A549 (cell line): ENCODE measurements at regions not wholly inside any gene's neighbourhood (a gene's known extent, or its start where the extent isn't known, plus 50 kb on each side); places are given as distances from the start of the nearest gene placed in this dataset.

Source experiments
- ATAC-seq, 2 experiments: fragments of 200-7000 bp in 1 of 2; fragments of >200 bp in 1 of 2; cut with Nextera tagmentation in 1 of 2; cut with Tn5 transposase in 1 of 2; 3 replicates each; pipeline versions ENCODE4 v1.8.0 to v1.9.1; 2018 to 2020; ENCODE audit warnings: mild to moderate bottlenecking in 1 of 2, moderate library complexity in 1 of 2
- CTCF ChIA-PET: fragments of 300-600 bp; sonication (Branson Sonifier 250); formaldehyde crosslinking; extraction: SDS; loops from one replicate; lab custom pipeline; 2021; ENCODE audit warnings: antibody characterized with exemption, inconsistent platforms; lab: Yijun Ruan, JAX
- POLR2A ChIA-PET: fragments of 350-600 bp; formaldehyde crosslinking; extraction: SDS; loops from one replicate; lab custom pipeline; 2021; ENCODE audit warnings: antibody characterized with exemption, inconsistent platforms; lab: Yijun Ruan, JAX
- DNase-seq, 2 experiments: peaks; one replicate each; pipeline versions ENCODE4 v3.0.0 to v3.0.0-alpha.2; 2011 to 2016; ENCODE audit warnings: low read depth in 1 of 2, low spot score in 1 of 2
- FAIRE-seq: peaks from 2 replicates; lab custom pipeline; 2011; peaks lifted over from hg19 to GRCh38; lab: Jason Lieb, UNC
- H3K27ac ChIP-seq, 2 experiments: fragments of >200 bp; sonication (Bioruptor Twin); formaldehyde crosslinking; 3 replicates each; pipeline ENCODE4 v1.5.1; 2016 to 2017
- H3K4me1 ChIP-seq: fragments of >200 bp; sonication (Bioruptor Twin); formaldehyde crosslinking; 3 replicates; pipeline ENCODE4 v1.6.1; 2016
- H3K4me2 ChIP-seq: fragments of >200 bp; sonication (Bioruptor Twin); formaldehyde crosslinking; 3 replicates; pipeline ENCODE4 v1.6.1; 2016
- H3K4me3 ChIP-seq: fragments of >200 bp; sonication (Bioruptor Twin); formaldehyde crosslinking; 3 replicates; pipeline ENCODE4 v1.5.1; 2016
- H3K9me3 ChIP-seq: fragments of >200 bp; sonication (Bioruptor Twin); formaldehyde crosslinking; 3 replicates; pipeline ENCODE4 v1.6.1; 2016
- CHD2 ChIP-seq: fragments of 150-350 bp; IDR thresholded peaks from 2 replicates; pipeline ENCODE4 v1.6.1; 2014; ENCODE audit warnings: low read length; ENCODE audit not compliant: partially characterized antibody
- CHD4 ChIP-seq: fragments of 200-600 bp; sonication (generic); IDR thresholded peaks from 2 replicates; pipeline ENCODE4 v1.6.1; 2016; ENCODE audit warnings: antibody characterized with exemption, mild to moderate bottlenecking, borderline replicate concordance
- CTCF ChIP-seq: fragments of >200 bp; sonication (Bioruptor Twin); formaldehyde crosslinking; IDR thresholded peaks from 3 replicates; pipeline ENCODE4 v1.5.1; 2016
- E2F6 ChIP-seq: IDR thresholded peaks from 2 replicates; pipeline ENCODE4 v1.6.1; 2012; ENCODE audit warnings: low read depth, borderline replicate concordance
- EHF ChIP-seq: fragments of 250-450 bp; sonication (Bioruptor Pico); IDR thresholded peaks from 2 replicates; pipeline ENCODE4 v1.5.0; 2020; ENCODE audit warnings: mild to moderate bottlenecking
- ELK1 ChIP-seq: fragments of 150-350 bp; IDR thresholded peaks from 2 replicates; pipeline ENCODE4 v1.6.1; 2014; ENCODE audit warnings: low read depth, mild to moderate bottlenecking, low read length
- EP300 ChIP-seq, 2 experiments: fragments of >200 bp; sonication (Bioruptor Twin); formaldehyde crosslinking; IDR thresholded peaks; 2 replicates in 1 of 2; 3 replicates in 1 of 2; pipeline ENCODE4 v1.6.1; 2016 to 2017
- ESRRA ChIP-seq: fragments of 150-350 bp; IDR thresholded peaks from 2 replicates; pipeline ENCODE4 v1.6.1; 2014; ENCODE audit warnings: mild to moderate bottlenecking, low read length, borderline replicate concordance
- FOSB ChIP-seq: fragments of 250-450 bp; sonication (Bioruptor Pico); IDR thresholded peaks from 2 replicates; pipeline ENCODE4 v1.5.0; 2020; ENCODE audit warnings: mild to moderate bottlenecking, moderate library complexity
- FOSL2 ChIP-seq, 2 experiments: fragments of 450-650 bp in 1 of 2; fragments of >200 bp in 1 of 2; sonication (Bioruptor Twin) in 1 of 2; formaldehyde crosslinking; IDR thresholded peaks; 2 replicates each; pipeline versions ENCODE4 v1.5.0 to v1.6.1; 2016 to 2020; ENCODE audit warnings: mild to moderate bottlenecking in 1 of 2, moderate library complexity in 1 of 2
- HDAC2 ChIP-seq: fragments of 200-600 bp; sonication (generic); IDR thresholded peaks from 2 replicates; pipeline ENCODE4 v1.6.1; 2016
- HEYL ChIP-seq: fragments of 250-450 bp; sonication (Bioruptor Pico); IDR thresholded peaks from 2 replicates; pipeline ENCODE4 v1.8.0; 2021; ENCODE audit warnings: mild to moderate bottlenecking, moderate library complexity
- HOXA7 ChIP-seq: fragments of 250-450 bp; sonication (Bioruptor Pico); IDR thresholded peaks from 2 replicates; pipeline ENCODE4 v1.5.0; 2020; ENCODE audit warnings: mild to moderate bottlenecking, moderate library complexity
- MAFK ChIP-seq: fragments of 450-650 bp; IDR thresholded peaks from 2 replicates; pipeline ENCODE4 v1.6.1; 2014; ENCODE audit not compliant: partially characterized antibody
- NFE2L2 ChIP-seq: fragments of 150-350 bp; conservative IDR thresholded peaks from 2 replicates; pipeline ENCODE4 v1.6.1; 2014; ENCODE audit warnings: low read length
- PBX3 ChIP-seq: IDR thresholded peaks from 2 replicates; pipeline ENCODE4 v1.6.1; 2012
- RARB ChIP-seq: fragments of 250-450 bp; sonication (Bioruptor Pico); IDR thresholded peaks from 2 replicates; pipeline ENCODE4 v1.8.0; 2021; ENCODE audit warnings: mild to moderate bottlenecking, moderate library complexity
- SREBF2 ChIP-seq: fragments of 450-650 bp; IDR thresholded peaks from 2 replicates; pipeline ENCODE4 v1.6.1; 2014; ENCODE audit warnings: mild to moderate bottlenecking, moderate library complexity
- whole genome bisulfite sequencing: methylation state at CpG from one replicate; pipeline ENCODE4 v1.1.6; 2017; ENCODE audit errors: missing lambda C conversion rate; 5-methylcytosine and 5-hydroxymethylcytosine counted together

GRCh38 chr11:70810133-70810532, 411.8 kb downstream of the CTTN start:
- H3K9me3 ChIP-seq: no peaks in the 10 kb centered on the region
- POLR2A ChIA-PET: no interaction called here
- no peak for TF ChIP-seq CHD4
- no peak for TF ChIP-seq HOXA7
- no peaks in the 10 kb centered on the region for H3K4me1 ChIP-seq
- CTCF ChIA-PET: interaction anchor here (1.4 to 1.5 kb wide), 2 partner anchors 18 to 563 kb away, joined by 3 read pairs; no protein-coding TSS in a partner anchor
- ATAC-seq (no peak), FAIRE-seq (no peak), DNase-seq (no peak)
- no peak overlapping the region for H3K27ac ChIP-seq
- H3K4me3 ChIP-seq: no peak overlapping the region
- no peak overlapping the region for H3K4me2 ChIP-seq
- 80% methylated on average over 3 of the region's 9 CpGs for WGBS

- Histone ChIP-seq H3K27ac (no peak overlapping the region), H3K4me3 (no peak overlapping the region), H3K4me1 (no peaks in the 10 kb centered on the region), H3K4me2 (no peak overlapping the region), H3K9me3 (no peaks in the 10 kb centered on the region)
- ChIA-PET POLR2A (no interaction called here), CTCF (interaction anchor here (1.0 to 1.5 kb wide), 3 partner anchors 16 to 563 kb away, joined by 3 to 4 read pairs (median 3); no protein-coding TSS in a partner anchor)
- 95% methylated on average over 4 of the region's 8 CpGs for WGBS
- FAIRE-seq (no peak), ATAC-seq (no peak), DNase-seq (no peak)
- TF ChIP-seq CTCF: no peak
- TF ChIP-seq FOSB (CRISPR knock-in tag): no peak
- TF ChIP-seq E2F6: no peak
- no peak for TF ChIP-seq ELK1
- TF ChIP-seq CHD2: no peak
- TF ChIP-seq RARB: no peak
- no peak for TF ChIP-seq FOSL2 (IDR thresholded peaks at IDR 0.05)
- no peak for TF ChIP-seq FOSL2 (CRISPR knock-in tag; IDR thresholded peaks at IDR 0.05)
- no peak for TF ChIP-seq EP300 (IDR thresholded peaks at IDR 0.05)
- TF ChIP-seq PBX3: no peak
- no peak for TF ChIP-seq NFE2L2
- no peak for TF ChIP-seq HEYL (CRISPR knock-in tag)
- TF ChIP-seq HDAC2: no peak
Observed at GRCh38 chr11:70810681-70811080, 412.4 kb downstream of the CTTN start.

- no peak for FAIRE-seq
- no peak for DNase-seq
- Histone ChIP-seq H3K4me1 (no peaks in the 10 kb centered on the region), H3K4me2 (no peak overlapping the region), H3K9me3 (no peaks in the 10 kb centered on the region), H3K4me3 (no peak overlapping the region), H3K27ac (no peak overlapping the region)
- TF ChIP-seq EHF: no peak
- no peak for TF ChIP-seq ESRRA
- TF ChIP-seq E2F6: no peak
- TF ChIP-seq MAFK: no peak
- no peak for TF ChIP-seq FOSL2 (IDR thresholded peaks at IDR 0.05)
- TF ChIP-seq FOSL2 (CRISPR knock-in tag; IDR thresholded peaks at IDR 0.05): no peak
- no peak for TF ChIP-seq EP300 (IDR thresholded peaks at IDR 0.05)
- no peak for TF ChIP-seq SREBF2
- ATAC-seq: no peak
- POLR2A ChIA-PET: no interaction called here
- WGBS: 97% methylated on average over 1 of the region's 1 CpG
- CTCF ChIA-PET: interaction anchor here (1.0 to 1.5 kb wide), 2 partner anchors 15 to 17 kb away, joined by 3 to 4 read pairs; no protein-coding TSS in a partner anchor
Observed at GRCh38 chr11:70811483-70811882, 413.2 kb downstream of the CTTN start.
